PC-3 (cell line): ENCODE measurements at regions not wholly inside any gene's neighbourhood (a gene's known extent, or its start where the extent isn't known, plus 50 kb on each side); places are given as distances from the start of the nearest gene placed in this dataset.

ENCODE experiments used
- CTCF ChIP-seq: fragments of 300-600 bp; sonication (generic); conservative IDR thresholded peaks from 2 replicates; pipeline ENCODE4 v1.5.1; 2017; ENCODE audit warnings: antibody characterized with exemption, low read depth, mild to moderate bottlenecking, low read length
- EZH2 ChIP-seq: fragments of 300-600 bp; sonication (generic); IDR thresholded peaks from one replicate; pipeline ENCODE4 v1.6.1; 2017; ENCODE audit warnings: antibody characterized with exemption, mild to moderate bottlenecking, low read length; ENCODE audit not compliant: unreplicated experiment
- EZH2phosphoT487 ChIP-seq: fragments of 300-600 bp; sonication (generic); IDR thresholded peaks from 2 replicates; pipeline ENCODE4 v1.6.1; 2018; ENCODE audit warnings: mild to moderate bottlenecking, antibody characterized with exemption, low read length, borderline replicate concordance

DNA sequence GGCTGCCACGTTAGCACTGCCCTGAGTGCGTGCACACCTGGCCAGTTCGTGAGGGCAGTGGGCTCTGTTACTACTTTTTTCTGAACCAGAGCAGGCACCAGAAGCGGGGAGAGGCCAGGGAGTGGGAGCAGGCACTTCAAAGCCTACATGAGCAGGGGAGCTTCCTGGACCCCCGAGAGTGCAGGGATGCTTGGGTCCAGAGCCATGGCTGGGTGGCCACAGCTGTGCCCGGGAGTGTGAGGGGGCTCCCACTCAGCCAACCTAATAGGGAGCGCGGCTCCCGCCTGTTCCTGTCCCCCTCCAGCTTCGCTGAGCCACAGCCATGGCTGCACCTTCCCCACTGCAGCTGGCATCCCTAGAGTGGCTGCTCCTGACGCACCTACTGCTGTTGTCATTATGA is 1423.3 kb downstream of the SI start:
- TF ChIP-seq EZH2 (no peak), CTCF (no peak), EZH2phosphoT487 (no peak)
